ENCODE measurements at regions not wholly inside any gene's neighbourhood (a gene's known extent, or its start where the extent isn't known, plus 50 kb on each side); places are given as distances from the start of the nearest gene placed in this dataset.

GRCh38 chr1:29855561-29856160, 619.3 kb downstream of the PTPRU start:
- TF ChIP-seq, protein P1, sequence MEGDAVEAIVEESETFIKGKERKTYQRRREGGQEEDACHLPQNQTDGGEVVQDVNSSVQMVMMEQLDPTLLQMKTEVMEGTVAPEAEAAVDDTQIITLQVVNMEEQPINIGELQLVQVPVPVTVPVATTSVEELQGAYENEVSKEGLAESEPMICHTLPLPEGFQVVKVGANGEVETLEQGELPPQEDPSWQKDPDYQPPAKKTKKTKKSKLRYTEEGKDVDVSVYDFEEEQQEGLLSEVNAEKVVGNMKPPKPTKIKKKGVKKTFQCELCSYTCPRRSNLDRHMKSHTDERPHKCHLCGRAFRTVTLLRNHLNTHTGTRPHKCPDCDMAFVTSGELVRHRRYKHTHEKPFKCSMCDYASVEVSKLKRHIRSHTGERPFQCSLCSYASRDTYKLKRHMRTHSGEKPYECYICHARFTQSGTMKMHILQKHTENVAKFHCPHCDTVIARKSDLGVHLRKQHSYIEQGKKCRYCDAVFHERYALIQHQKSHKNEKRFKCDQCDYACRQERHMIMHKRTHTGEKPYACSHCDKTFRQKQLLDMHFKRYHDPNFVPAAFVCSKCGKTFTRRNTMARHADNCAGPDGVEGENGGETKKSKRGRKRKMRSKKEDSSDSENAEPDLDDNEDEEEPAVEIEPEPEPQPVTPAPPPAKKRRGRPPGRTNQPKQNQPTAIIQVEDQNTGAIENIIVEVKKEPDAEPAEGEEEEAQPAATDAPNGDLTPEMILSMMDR (IDR thresholded peaks at IDR 0.05 in 4 of 5, conservative IDR thresholded peaks at IDR 0.05 in 1 of 5), result no peak
- TF ChIP-seq POLR2A (IDR thresholded peaks at IDR 0.05), result no peak

All from gastrocnemius medialis (tissue), 4 donors.